Pancreas (tissue), 10 donors: ENCODE measurements at regions not wholly inside any gene's neighbourhood (a gene's known extent, or its start where the extent isn't known, plus 50 kb on each side); places are given as distances from the start of the nearest gene placed in this dataset.

Source experiments
- ATAC-seq, 4 donors: fragments of 200-7000 bp; cut with Tn5 transposase; one replicate each; pipeline versions ENCODE4 v1.8.0 to v1.9.1; 2020; ENCODE audit warnings: mild to moderate bottlenecking in 4 of 4, moderate library complexity in 4 of 4
- DNase-seq, 6 donors: peaks; one replicate each; pipeline ENCODE4 v3.0.0-alpha.2; 2020
- FAIRE-seq: peaks from 2 replicates; lab custom pipeline; 2012; peaks lifted over from hg19 to GRCh38; lab: Jason Lieb, UNC
- H3K27ac ChIP-seq, 4 donors: fragments of 200-600 bp; sonication (generic); 1 replicate in 3 of 4; 2 replicates in 1 of 4; pipeline versions ENCODE4 v1.5.0 to v1.8.0; 2020
- H3K27me3 ChIP-seq, 4 donors: fragments of 200-600 bp; one replicate each; pipeline ENCODE4 v1.8.0; 2021
- H3K36me3 ChIP-seq, 3 donors: fragments of 200-600 bp; sonication (generic) in 1 of 3; one replicate each; pipeline versions ENCODE4 v1.5.0 to v1.8.0; 2020 to 2021
- H3K4me1 ChIP-seq, 3 donors: fragments of 200-600 bp; one replicate each; pipeline ENCODE4 v1.8.0; 2021
- H3K4me3 ChIP-seq, 4 donors: fragments of 200-600 bp; sonication (generic) in 2 of 4; one replicate each; pipeline versions ENCODE4 v1.5.0 to v1.8.0; 2020 to 2021
- H3K9me3 ChIP-seq, 4 donors: fragments of 200-600 bp; one replicate each; pipeline ENCODE4 v1.8.0; 2021
- WGBS, 2 donors: extraction: QIAGEN DNeasy Blood & Tissue Kit; methylation state at CpG; one replicate each; pipeline ENCODE4 v1.1.7; 2013; 5-methylcytosine and 5-hydroxymethylcytosine counted together
- intact Hi-C, 3 donors: fragments of 100-400 bp; cut with DNase I; formaldehyde crosslinking; loops; one replicate each; pipeline versions ENCODE4 v1.11.1 to v1.14.2; 2022
- TF ChIP-seq, protein P1 (sequence below), 4 donors: fragments of 200-600 bp; sonication (generic) in 3 of 4; IDR thresholded peaks; one replicate each; pipeline versions ENCODE4 v1.5.0 to v1.8.0; 2021; ENCODE audit warnings: antibody characterized with exemption in 4 of 4
- donor health status: healthy with polysubstance abuse.
- donor health status: DM: no; HTN: no; CAD: no; lungs with moderate emphysema.
- donor health status: DM: no; HTN: no; CAD: no.
- donor health status: control.
- donor health status: control.
- donor health status: Bipolar disorder and iron deficiency.
- donor health status: DM: yes; HTN: yes; CAD: no.
- donor health status: DM: no; HTN: no; CAD: no.
- donor health status: DM: no; HTN: no; CAD: no.
- donor health status: DM: yes; HTN: yes; CAD: no.

DNA sequence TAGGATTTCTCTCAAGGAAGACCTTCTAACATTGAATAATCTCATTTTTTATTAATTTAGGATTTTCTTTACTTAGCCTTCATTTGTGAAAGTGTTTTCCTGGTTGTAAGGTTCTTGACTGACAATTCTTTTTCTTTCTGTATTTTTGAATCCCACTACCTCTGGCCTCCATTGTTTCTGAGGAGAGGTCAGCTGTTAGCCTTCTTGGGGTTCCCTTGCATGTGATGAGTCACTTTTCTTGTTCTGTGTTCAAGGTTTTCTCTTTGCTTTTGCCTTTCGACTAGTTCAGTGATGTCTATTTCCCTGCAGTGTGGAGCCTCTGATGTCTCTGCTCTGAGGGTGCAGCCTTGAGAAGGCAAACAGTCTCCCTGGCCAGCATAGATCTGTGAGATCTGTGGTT lies 304.1 kb upstream of the ZNF32 start:
- 88 to 100% methylated on average over 1 of the region's 1 CpG for WGBS, 2 donors
- Histone ChIP-seq H3K4me3 (no peak overlapping the region), H3K4me1 (no peaks in the 10 kb centered on the region), H3K36me3 (no peaks in the 10 kb centered on the region), H3K27me3 (no peaks in the 10 kb centered on the region), H3K27ac (no peak overlapping the region), H3K9me3 (no peaks in the 10 kb centered on the region)
- ATAC-seq: no peak
- FAIRE-seq: no peak
- intact Hi-C loops: no loop called here
- TF ChIP-seq, protein P1, sequence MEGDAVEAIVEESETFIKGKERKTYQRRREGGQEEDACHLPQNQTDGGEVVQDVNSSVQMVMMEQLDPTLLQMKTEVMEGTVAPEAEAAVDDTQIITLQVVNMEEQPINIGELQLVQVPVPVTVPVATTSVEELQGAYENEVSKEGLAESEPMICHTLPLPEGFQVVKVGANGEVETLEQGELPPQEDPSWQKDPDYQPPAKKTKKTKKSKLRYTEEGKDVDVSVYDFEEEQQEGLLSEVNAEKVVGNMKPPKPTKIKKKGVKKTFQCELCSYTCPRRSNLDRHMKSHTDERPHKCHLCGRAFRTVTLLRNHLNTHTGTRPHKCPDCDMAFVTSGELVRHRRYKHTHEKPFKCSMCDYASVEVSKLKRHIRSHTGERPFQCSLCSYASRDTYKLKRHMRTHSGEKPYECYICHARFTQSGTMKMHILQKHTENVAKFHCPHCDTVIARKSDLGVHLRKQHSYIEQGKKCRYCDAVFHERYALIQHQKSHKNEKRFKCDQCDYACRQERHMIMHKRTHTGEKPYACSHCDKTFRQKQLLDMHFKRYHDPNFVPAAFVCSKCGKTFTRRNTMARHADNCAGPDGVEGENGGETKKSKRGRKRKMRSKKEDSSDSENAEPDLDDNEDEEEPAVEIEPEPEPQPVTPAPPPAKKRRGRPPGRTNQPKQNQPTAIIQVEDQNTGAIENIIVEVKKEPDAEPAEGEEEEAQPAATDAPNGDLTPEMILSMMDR (IDR thresholded peaks at IDR 0.05): no peak
- no peak for DNase-seq

- Histone ChIP-seq H3K27me3 (no peaks in the 10 kb centered on the region), H3K36me3 (no peaks in the 10 kb centered on the region), H3K9me3 (no peaks in the 10 kb centered on the region), H3K4me1 (no peaks in the 10 kb centered on the region), H3K27ac (no peak overlapping the region), H3K4me3 (no peak overlapping the region)
- TF ChIP-seq, protein P1 (IDR thresholded peaks at IDR 0.05): no peak
- 74% methylated on average over 4 of the region's 4 CpGs for WGBS, 2 donors
- ATAC-seq (no peak), FAIRE-seq (no peak), DNase-seq (no peak)
- intact Hi-C loops: no loop called here
These were observed 300.7 kb upstream of the ZNF32 start for GRCh38 chr10:43949351-43949750.

GRCh38 chr10:43946445-43946844 lies 297.8 kb upstream of the ZNF32 start:
- DNase-seq (no peak), FAIRE-seq (no peak), ATAC-seq (no peak)
- 93 to 95% methylated on average over 10 of the region's 10 CpGs for WGBS, 2 donors
- Histone ChIP-seq H3K27ac (no peak overlapping the region), H3K27me3 (no peaks in the 10 kb centered on the region), H3K4me3 (no peak overlapping the region), H3K36me3 (no peaks in the 10 kb centered on the region), H3K4me1 (peaks cover 0 to 2% (median 0%) of the 10 kb centered on the region in 3 donors), H3K9me3 (no peaks in the 10 kb centered on the region)
- intact Hi-C loops: no loop called here
- TF ChIP-seq, protein P1 (IDR thresholded peaks at IDR 0.05): no peak

DNA sequence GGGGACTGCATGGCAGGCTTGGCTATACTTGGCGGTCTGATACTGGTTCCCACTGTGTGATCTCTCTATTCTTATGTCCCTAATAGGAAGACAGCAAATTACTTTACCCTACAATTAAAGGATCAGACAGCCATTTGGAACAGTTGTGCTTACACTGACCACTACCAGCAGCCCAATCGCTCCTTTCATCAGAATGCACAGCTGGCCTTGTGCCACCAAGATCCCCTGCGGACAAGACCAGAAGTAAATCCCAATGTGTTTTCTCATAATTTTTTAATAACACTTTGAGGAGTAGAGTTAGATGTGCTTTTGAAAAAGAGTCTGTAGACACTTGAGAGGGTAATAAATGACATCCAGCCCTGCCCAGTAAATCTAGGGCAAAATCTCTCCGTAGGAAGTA lies 297.2 kb upstream of the ZNF32 start:
- ATAC-seq (no peak), FAIRE-seq (no peak), DNase-seq (peak in 1 of 6 donors; percentile 8)
- H3K4me3 ChIP-seq: no peak overlapping the region
- 92 to 97% methylated on average over 4 of the region's 4 CpGs for WGBS, 2 donors
- H3K36me3 ChIP-seq: no peaks in the 10 kb centered on the region
- peaks cover 0 to 8% (median 0%) of the 10 kb centered on the region in 3 donors for H3K4me1 ChIP-seq
- intact Hi-C loops: no loop called here
- H3K27ac ChIP-seq: no peak overlapping the region
- no peaks in the 10 kb centered on the region for H3K27me3 ChIP-seq
- H3K9me3 ChIP-seq: no peaks in the 10 kb centered on the region
- TF ChIP-seq, protein P1 (IDR thresholded peaks at IDR 0.05): no peak

- WGBS, 2 donors: 92 to 96% methylated on average over 8 of the region's 8 CpGs
- TF ChIP-seq, protein P1 (IDR thresholded peaks at IDR 0.05): no peak
- Histone ChIP-seq H3K27me3 (no peaks in the 10 kb centered on the region), H3K4me3 (no peak overlapping the region), H3K9me3 (no peaks in the 10 kb centered on the region), H3K36me3 (no peaks in the 10 kb centered on the region), H3K4me1 (peaks cover 0 to 11% (median 0%) of the 10 kb centered on the region in 3 donors), H3K27ac (no peak overlapping the region)
- ATAC-seq: no peak
- FAIRE-seq: no peak
- intact Hi-C loops: no loop called here
- peak in 1 of 6 donors; percentile 7 for DNase-seq
These were observed 296.5 kb upstream of the ZNF32 start for GRCh38 chr10:43945094-43945730.
